ENCODE measurements at regions not wholly inside any gene's neighbourhood (a gene's known extent, or its start where the extent isn't known, plus 50 kb on each side); places are given as distances from the start of the nearest gene placed in this dataset.

DNA sequence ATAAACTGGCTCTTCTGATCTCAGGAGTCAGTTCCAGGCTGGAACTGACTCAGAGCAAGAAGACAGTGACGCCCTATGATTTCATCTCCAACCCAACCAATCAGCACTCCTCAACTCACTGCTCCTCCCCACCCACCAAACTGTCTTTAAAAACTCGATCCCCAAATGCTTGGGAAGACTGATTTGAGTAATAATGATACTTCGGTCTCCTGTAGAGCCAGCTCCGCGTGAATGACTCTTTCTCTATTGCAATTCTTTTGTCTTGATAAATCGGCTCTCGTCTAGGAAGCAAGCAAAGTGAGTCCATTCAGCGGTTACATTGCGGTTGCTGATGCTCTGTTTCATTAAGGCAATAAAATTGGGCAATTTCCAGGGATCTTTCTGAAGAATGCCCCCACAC is 1025.3 kb upstream of the CNTNAP5 start:
- FAIRE-seq = no peak
- Histone ChIP-seq H3K4me1 (ENCODE audit: control insufficient read depth in 2 of 3, insufficient read depth in 2 of 3, low read depth in 1 of 3, low read length in 3 of 3) (no peaks in the 10 kb centered on the region), H3K27me3 (ENCODE audit: control insufficient read depth, insufficient read depth, low read length) (no peaks in the 10 kb centered on the region), H3K4me3 (ENCODE audit: low read length in 3 of 3) (no peak overlapping the region), H3K9me3 (ENCODE audit: control insufficient read depth in 2 of 3, insufficient read depth in 1 of 3, low read length in 3 of 3) (no peaks in the 10 kb centered on the region), H3K9ac (ENCODE audit: low read length in 3 of 3) (no peak overlapping the region), H3K27ac (ENCODE audit: low read depth in 2 of 2, low read length in 2 of 2) (no peak overlapping the region), H3K36me3 (ENCODE audit: control insufficient read depth in 2 of 3, insufficient read depth in 3 of 3, low read length in 3 of 3) (no peaks in the 10 kb centered on the region)
- intact Hi-C loops (cut with DNase I) = no loop called here
- DNase-seq = no peak
- TF ChIP-seq, protein P1, sequence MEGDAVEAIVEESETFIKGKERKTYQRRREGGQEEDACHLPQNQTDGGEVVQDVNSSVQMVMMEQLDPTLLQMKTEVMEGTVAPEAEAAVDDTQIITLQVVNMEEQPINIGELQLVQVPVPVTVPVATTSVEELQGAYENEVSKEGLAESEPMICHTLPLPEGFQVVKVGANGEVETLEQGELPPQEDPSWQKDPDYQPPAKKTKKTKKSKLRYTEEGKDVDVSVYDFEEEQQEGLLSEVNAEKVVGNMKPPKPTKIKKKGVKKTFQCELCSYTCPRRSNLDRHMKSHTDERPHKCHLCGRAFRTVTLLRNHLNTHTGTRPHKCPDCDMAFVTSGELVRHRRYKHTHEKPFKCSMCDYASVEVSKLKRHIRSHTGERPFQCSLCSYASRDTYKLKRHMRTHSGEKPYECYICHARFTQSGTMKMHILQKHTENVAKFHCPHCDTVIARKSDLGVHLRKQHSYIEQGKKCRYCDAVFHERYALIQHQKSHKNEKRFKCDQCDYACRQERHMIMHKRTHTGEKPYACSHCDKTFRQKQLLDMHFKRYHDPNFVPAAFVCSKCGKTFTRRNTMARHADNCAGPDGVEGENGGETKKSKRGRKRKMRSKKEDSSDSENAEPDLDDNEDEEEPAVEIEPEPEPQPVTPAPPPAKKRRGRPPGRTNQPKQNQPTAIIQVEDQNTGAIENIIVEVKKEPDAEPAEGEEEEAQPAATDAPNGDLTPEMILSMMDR (IDR thresholded peaks at IDR 0.05; ENCODE audit: borderline replicate concordance, extremely low read depth, insufficient read depth) = no peak

DNA sequence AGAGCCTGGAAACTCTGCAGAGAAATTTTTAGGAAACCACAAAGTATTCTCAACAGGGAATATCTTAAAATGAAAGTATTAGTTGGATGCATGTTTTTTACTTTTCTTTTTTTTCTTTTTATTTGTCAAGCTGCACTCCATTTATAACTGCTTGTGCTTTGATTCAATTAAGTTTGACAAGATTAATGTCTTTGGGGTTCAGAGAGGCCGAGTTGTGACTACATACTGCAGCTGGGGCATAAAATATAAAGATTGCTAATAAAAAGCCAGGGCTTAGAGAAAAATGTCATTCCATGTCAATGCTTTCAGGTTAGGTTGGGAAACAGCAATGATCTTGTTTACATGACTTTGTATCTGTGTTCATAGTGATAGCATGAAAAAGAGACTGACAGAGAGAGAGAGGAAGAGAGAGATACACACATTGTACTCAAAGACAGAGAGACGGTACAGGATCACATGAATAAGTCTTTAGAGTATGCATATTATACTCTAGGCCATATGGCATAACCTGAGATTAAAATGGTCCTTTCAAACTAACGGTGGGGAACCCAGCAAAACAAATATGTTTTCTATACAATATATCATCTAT is 1022.3 kb upstream of the CNTNAP5 start:
- intact Hi-C loops (cut with DNase I) = no loop called here
- no peak for FAIRE-seq

DNA sequence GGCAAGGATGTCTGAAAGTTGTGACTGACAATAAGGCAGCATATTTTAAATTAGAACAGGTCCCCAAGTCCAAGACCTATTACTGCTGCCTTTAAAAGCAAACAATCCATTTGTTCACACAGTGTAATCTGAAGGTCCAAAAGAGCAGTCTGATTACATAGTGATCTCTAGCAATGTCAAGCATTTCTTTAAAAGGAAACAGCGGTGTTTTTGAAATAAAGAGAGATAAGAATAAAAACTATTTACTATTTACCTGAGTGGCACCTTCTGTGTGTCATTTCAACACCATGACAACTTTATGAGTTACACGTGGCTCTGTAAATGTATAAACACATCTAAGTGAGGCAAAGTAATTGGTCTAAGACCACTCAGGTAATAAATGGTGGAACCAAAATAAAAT is 1009.9 kb upstream of the CNTNAP5 start:
- Histone ChIP-seq H3K36me3 (ENCODE audit: control insufficient read depth in 2 of 3, insufficient read depth in 3 of 3, low read length in 3 of 3) (no peaks in the 10 kb centered on the region), H3K4me1 (ENCODE audit: control insufficient read depth in 2 of 3, insufficient read depth in 2 of 3, low read depth in 1 of 3, low read length in 3 of 3) (no peaks in the 10 kb centered on the region), H3K9me3 (ENCODE audit: control insufficient read depth in 2 of 3, insufficient read depth in 1 of 3, low read length in 3 of 3) (no peaks in the 10 kb centered on the region), H3K9ac (ENCODE audit: low read length in 3 of 3) (no peak overlapping the region), H3K27ac (ENCODE audit: low read depth in 2 of 2, low read length in 2 of 2) (no peak overlapping the region), H3K4me3 (ENCODE audit: low read length in 3 of 3) (no peak overlapping the region), H3K27me3 (ENCODE audit: control insufficient read depth, insufficient read depth, low read length) (no peaks in the 10 kb centered on the region)
- DNase-seq = no peak
- FAIRE-seq = no peak
- TF ChIP-seq, protein P1 (IDR thresholded peaks at IDR 0.05; ENCODE audit: borderline replicate concordance, extremely low read depth, insufficient read depth) = no peak
- intact Hi-C loops (cut with DNase I) = no loop called here

More for the DNA sequence above, 1022.3 kb upstream of the CNTNAP5 start:
- TF ChIP-seq, protein P1 (IDR thresholded peaks at IDR 0.05; ENCODE audit: borderline replicate concordance, extremely low read depth, insufficient read depth) = no peak
- H3K27ac ChIP-seq (ENCODE audit: low read depth in 2 of 2, low read length in 2 of 2) = no peak overlapping the region
- peak in 2 of 5 donors; percentile 63 to 82 for DNase-seq
- no peak overlapping the region for H3K9ac ChIP-seq (ENCODE audit: low read length in 3 of 3)
- peaks cover 0 to 5% (median 2%) of the 10 kb centered on the region in 3 donors for H3K9me3 ChIP-seq (ENCODE audit: control insufficient read depth in 2 of 3, insufficient read depth in 1 of 3, low read length in 3 of 3)
- H3K36me3 ChIP-seq (ENCODE audit: control insufficient read depth in 2 of 3, insufficient read depth in 3 of 3, low read length in 3 of 3) = no peaks in the 10 kb centered on the region
- no peak overlapping the region for H3K4me3 ChIP-seq (ENCODE audit: low read length in 3 of 3)
- no peaks in the 10 kb centered on the region for H3K27me3 ChIP-seq (ENCODE audit: control insufficient read depth, insufficient read depth, low read length)
- no peaks in the 10 kb centered on the region for H3K4me1 ChIP-seq (ENCODE audit: control insufficient read depth in 2 of 3, insufficient read depth in 2 of 3, low read depth in 1 of 3, low read length in 3 of 3)

DNA sequence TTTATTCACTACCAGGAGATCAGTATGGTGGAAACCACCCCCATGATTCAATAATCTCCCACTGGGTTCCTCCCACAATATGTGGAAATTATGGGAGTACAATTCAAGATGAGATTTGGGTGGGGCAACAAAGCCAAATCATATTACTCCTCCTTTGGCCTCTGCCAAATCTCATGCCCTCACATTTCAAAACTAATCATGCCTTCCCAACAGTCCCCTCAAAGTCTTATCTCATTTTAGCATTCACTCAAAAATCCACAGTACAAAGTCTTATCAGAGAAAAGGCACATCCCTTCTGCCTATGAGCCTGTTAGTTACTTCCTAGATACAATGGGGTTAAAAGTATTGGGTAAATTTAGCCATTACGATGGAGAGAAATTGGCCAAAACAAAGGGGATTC is 989.5 kb upstream of the CNTNAP5 start:
- Histone ChIP-seq H3K4me3 (ENCODE audit: low read length in 3 of 3) (no peak overlapping the region), H3K27ac (ENCODE audit: low read depth in 2 of 2, low read length in 2 of 2) (no peak overlapping the region), H3K4me1 (ENCODE audit: control insufficient read depth in 2 of 3, insufficient read depth in 2 of 3, low read depth in 1 of 3, low read length in 3 of 3) (no peaks in the 10 kb centered on the region), H3K36me3 (ENCODE audit: control insufficient read depth in 2 of 3, insufficient read depth in 3 of 3, low read length in 3 of 3) (no peaks in the 10 kb centered on the region), H3K9ac (ENCODE audit: low read length in 3 of 3) (no peak overlapping the region), H3K9me3 (ENCODE audit: control insufficient read depth in 2 of 3, insufficient read depth in 1 of 3, low read length in 3 of 3) (peaks cover 0 to 9% (median 0%) of the 10 kb centered on the region in 3 donors), H3K27me3 (ENCODE audit: control insufficient read depth, insufficient read depth, low read length) (no peaks in the 10 kb centered on the region)
- FAIRE-seq = no peak
- intact Hi-C loops (cut with DNase I) = no loop called here
- DNase-seq = no peak
- TF ChIP-seq, protein P1 (IDR thresholded peaks at IDR 0.05; ENCODE audit: borderline replicate concordance, extremely low read depth, insufficient read depth) = no peak
